Activated CD8-positive, alpha-beta memory T cell treated with anti-CD3 and anti-CD28 coated beads, Interleukin-2, amount 10 ng/mL, durations not matched to agents 7 days and 5 days (primary cell): ENCODE measurements at regions not wholly inside any gene's neighbourhood (a gene's known extent, or its start where the extent isn't known, plus 50 kb on each side); places are given as distances from the start of the nearest gene placed in this dataset.

Experiments used
- ATAC-seq: fragments of 150-1000 bp; cut with Tn5 transposase; one replicate; pipeline ENCODE4 v1.10.0; 2021; ENCODE audit warnings: moderate library complexity
- CTCF ChIA-PET: fragments of 350-600 bp; sonication (Branson Sonifier 250); formaldehyde crosslinking; loops from one replicate; lab custom pipeline; 2021; ENCODE audit warnings: antibody characterized with exemption; lab: Charles Lee
- DNase-seq: peaks from one replicate; pipeline ENCODE4 v3.0.0-alpha.2; 2020
- H3K27ac Mint-ChIP-seq: one replicate; pipeline ENCODE4 v1.8.0; 2021; ENCODE audit warnings: mild to moderate bottlenecking, mixed read lengths
- H3K27me3 Mint-ChIP-seq: one replicate; pipeline ENCODE4 v1.8.0; 2021; ENCODE audit warnings: mixed read lengths
- H3K36me3 Mint-ChIP-seq: one replicate; pipeline ENCODE4 v1.8.0; 2021; ENCODE audit warnings: mild to moderate bottlenecking, mixed read lengths
- H3K4me1 Mint-ChIP-seq: one replicate; pipeline ENCODE4 v1.8.0; 2021; ENCODE audit warnings: mixed read lengths
- H3K4me3 Mint-ChIP-seq: one replicate; pipeline ENCODE4 v1.8.0; 2021; ENCODE audit warnings: mild to moderate bottlenecking, moderate library complexity, mixed read lengths
- H3K9me3 Mint-ChIP-seq: one replicate; pipeline ENCODE4 v1.8.0; 2022; ENCODE audit warnings: low read depth, mixed read lengths

- Mint-ChIP-seq H3K36me3 (no peaks in the 10 kb centered on the region), H3K9me3 (no peaks in the 10 kb centered on the region), H3K4me1 (peaks cover 10% of the 10 kb centered on the region), H3K4me3 (no peak overlapping the region), H3K27me3 (no peaks in the 10 kb centered on the region), H3K27ac (no peak overlapping the region)
- DNase-seq = no peak
- CTCF ChIA-PET = interaction anchor here (1.3 kb wide), 1 partner anchor 12 kb away, joined by 4 read pairs; no protein-coding TSS in a partner anchor
- ATAC-seq = no peak
Observed at GRCh38 chr14:61632401-61632800, 62.9 kb upstream of the HIF1A start.

- no peaks in the 10 kb centered on the region for H3K27me3 Mint-ChIP-seq
- no peak overlapping the region for H3K4me3 Mint-ChIP-seq
- peaks cover 10% of the 10 kb centered on the region for H3K4me1 Mint-ChIP-seq
- no peak overlapping the region for H3K27ac Mint-ChIP-seq
- H3K9me3 Mint-ChIP-seq = no peaks in the 10 kb centered on the region
- DNase-seq (no peak), ATAC-seq (no peak)
- CTCF ChIA-PET = no interaction called here
- no peaks in the 10 kb centered on the region for H3K36me3 Mint-ChIP-seq
Observed at GRCh38 chr14:61632807-61633206, 62.5 kb upstream of the HIF1A start.

- Mint-ChIP-seq H3K36me3 (no peaks in the 10 kb centered on the region), H3K27ac (no peak overlapping the region), H3K27me3 (no peaks in the 10 kb centered on the region), H3K4me3 (no peak overlapping the region), H3K9me3 (no peaks in the 10 kb centered on the region), H3K4me1 (peaks cover 10% of the 10 kb centered on the region)
- CTCF ChIA-PET = interaction anchor here (1.5 kb wide), 1 partner anchor 12 kb away, joined by 4 read pairs; no protein-coding TSS in a partner anchor
- ATAC-seq (no peak), DNase-seq (no peak)
Observed at GRCh38 chr14:61636291-61636690, 59.0 kb upstream of the HIF1A start.

GRCh38 chr14:61636779-61637178 is 58.5 kb upstream of the HIF1A start:
- no peaks in the 10 kb centered on the region for H3K27me3 Mint-ChIP-seq
- H3K36me3 Mint-ChIP-seq = peaks cover under 1% of the 10 kb centered on the region
- CTCF ChIA-PET = no interaction called here
- no peak overlapping the region for H3K4me3 Mint-ChIP-seq
- ATAC-seq = no peak
- peaks cover under 1% of the 10 kb centered on the region for H3K9me3 Mint-ChIP-seq
- DNase-seq = no peak
- no peak overlapping the region for H3K27ac Mint-ChIP-seq
- peaks cover 10% of the 10 kb centered on the region for H3K4me1 Mint-ChIP-seq

- CTCF ChIA-PET = interaction anchor here (1.4 kb wide), 1 partner anchor 18 kb away, joined by 3 read pairs; no protein-coding TSS in a partner anchor
- Mint-ChIP-seq H3K27me3 (no peaks in the 10 kb centered on the region), H3K4me1 (peaks cover 11% of the 10 kb centered on the region), H3K36me3 (peaks cover 2% of the 10 kb centered on the region), H3K27ac (no peak overlapping the region), H3K9me3 (peaks cover 2% of the 10 kb centered on the region), H3K4me3 (no peak overlapping the region)
- ATAC-seq (no peak), DNase-seq (no peak)
Observed at GRCh38 chr14:61638595-61639387, 56.5 kb upstream of the HIF1A start.

- Mint-ChIP-seq H3K36me3 (peaks cover 2% of the 10 kb centered on the region), H3K4me1 (peaks cover 11% of the 10 kb centered on the region), H3K4me3 (no peak overlapping the region), H3K27ac (no peak overlapping the region), H3K27me3 (no peaks in the 10 kb centered on the region), H3K9me3 (peaks cover 2% of the 10 kb centered on the region)
- ATAC-seq (no peak), DNase-seq (no peak)
- CTCF ChIA-PET = no interaction called here
Observed at GRCh38 chr14:61640158-61641136, 54.9 kb upstream of the HIF1A start.

- no peak for DNase-seq
- Mint-ChIP-seq H3K27ac (no peak overlapping the region), H3K27me3 (no peaks in the 10 kb centered on the region), H3K9me3 (peaks cover 2% of the 10 kb centered on the region), H3K4me3 (no peak overlapping the region), H3K4me1 (peaks cover 2% of the 10 kb centered on the region), H3K36me3 (peaks cover 2% of the 10 kb centered on the region)
- no peak for ATAC-seq
- CTCF ChIA-PET = no interaction called here
Observed at GRCh38 chr14:61641914-61642613, 53.2 kb upstream of the HIF1A start.

- CTCF ChIA-PET = no interaction called here
- Mint-ChIP-seq H3K36me3 (peaks cover 2% of the 10 kb centered on the region), H3K4me1 (peaks cover 2% of the 10 kb centered on the region), H3K9me3 (peaks cover 2% of the 10 kb centered on the region), H3K4me3 (no peak overlapping the region), H3K27ac (no peak overlapping the region), H3K27me3 (no peaks in the 10 kb centered on the region)
- ATAC-seq (no peak), DNase-seq (no peak)
Observed at GRCh38 chr14:61642614-61642982, 52.7 kb upstream of the HIF1A start.

- H3K4me1 Mint-ChIP-seq = peaks cover 5% of the 10 kb centered on the region
- no peak overlapping the region for H3K27ac Mint-ChIP-seq
- no peaks in the 10 kb centered on the region for H3K27me3 Mint-ChIP-seq
- DNase-seq (no peak), ATAC-seq (no peak)
- H3K4me3 Mint-ChIP-seq = no peak overlapping the region
- peaks cover 2% of the 10 kb centered on the region for H3K9me3 Mint-ChIP-seq
- CTCF ChIA-PET = no interaction called here
- H3K36me3 Mint-ChIP-seq = peaks cover 2% of the 10 kb centered on the region
Observed at GRCh38 chr14:61643555-61643954, 51.8 kb upstream of the HIF1A start.

GRCh38 chr14:61644175-61644574 is 51.1 kb upstream of the HIF1A start:
- Mint-ChIP-seq H3K4me3 (no peak overlapping the region), H3K27me3 (no peaks in the 10 kb centered on the region), H3K4me1 (peaks cover 5% of the 10 kb centered on the region), H3K27ac (no peak overlapping the region), H3K9me3 (peaks cover 2% of the 10 kb centered on the region), H3K36me3 (peaks cover 2% of the 10 kb centered on the region)
- ATAC-seq = no peak
- CTCF ChIA-PET = no interaction called here
- DNase-seq = no peak

- no peak overlapping the region for H3K4me3 Mint-ChIP-seq
- DNase-seq (no peak), ATAC-seq (no peak)
- no peaks in the 10 kb centered on the region for H3K27me3 Mint-ChIP-seq
- CTCF ChIA-PET = no interaction called here
- H3K4me1 Mint-ChIP-seq = peaks cover 9% of the 10 kb centered on the region
- H3K9me3 Mint-ChIP-seq = peaks cover 2% of the 10 kb centered on the region
- peaks cover 2% of the 10 kb centered on the region for H3K36me3 Mint-ChIP-seq
- H3K27ac Mint-ChIP-seq = no peak overlapping the region
Observed at GRCh38 chr14:61644834-61645233, 50.5 kb upstream of the HIF1A start.

GRCh38 chr14:61645247-61645646 is 50.1 kb upstream of the HIF1A start:
- ATAC-seq = no peak
- peaks cover 9% of the 10 kb centered on the region for H3K4me1 Mint-ChIP-seq
- H3K9me3 Mint-ChIP-seq = peaks cover 2% of the 10 kb centered on the region
- no peak overlapping the region for H3K27ac Mint-ChIP-seq
- DNase-seq = no peak
- H3K27me3 Mint-ChIP-seq = no peaks in the 10 kb centered on the region
- CTCF ChIA-PET = no interaction called here
- H3K4me3 Mint-ChIP-seq = no peak overlapping the region
- H3K36me3 Mint-ChIP-seq = peaks cover 2% of the 10 kb centered on the region
